Astrocyte of the cerebellum (primary cell): ENCODE measurements at regions not wholly inside any gene's neighbourhood (a gene's known extent, or its start where the extent isn't known, plus 50 kb on each side); places are given as distances from the start of the nearest gene placed in this dataset.

Experiments
- DNase-seq: peaks from one replicate; pipeline ENCODE4 v3.0.0-alpha.2; 2011; ENCODE audit warnings: low read depth
- H3K4me3 ChIP-seq: 2 replicates; pipeline ENCODE4 v1.5.1; 2011; ENCODE audit warnings: mild to moderate bottlenecking, low read depth, low read length, moderate library complexity
- CTCF ChIP-seq: IDR thresholded peaks from 2 replicates; pipeline ENCODE4 v1.5.1; 2012; ENCODE audit warnings: low read length, low read depth, moderate library complexity, mild to moderate bottlenecking; ENCODE audit errors: missing control alignments
- in situ Hi-C: cut with HindIII; loops from 2 replicates; pipeline ENCODE4 v1.10.0; 2017; ENCODE audit warnings: low sequenced_read_pairs

- H3K4me3 ChIP-seq, result no peak overlapping the region
- peak; percentile 64 for TF ChIP-seq CTCF
- in situ Hi-C loops, result no loop called here
- peak; percentile 81 for DNase-seq
Observed at GRCh38 chr1:66436378-66437135, 97.4 kb upstream of the SGIP1 start.

GRCh38 chr1:66437136-66437401 lies 96.9 kb upstream of the SGIP1 start:
- TF ChIP-seq CTCF, result no peak
- no peak overlapping the region for H3K4me3 ChIP-seq
- in situ Hi-C loops, result no loop called here
- no peak for DNase-seq

- no peak for TF ChIP-seq CTCF
- DNase-seq, result no peak
- H3K4me3 ChIP-seq, result no peak overlapping the region
- in situ Hi-C loops, result no loop called here
Observed at GRCh38 chr1:66438062-66438461, 95.9 kb upstream of the SGIP1 start.

GRCh38 chr1:66438501-66438900 lies 95.5 kb upstream of the SGIP1 start:
- in situ Hi-C loops, result no loop called here
- no peak for TF ChIP-seq CTCF
- H3K4me3 ChIP-seq, result no peak overlapping the region
- DNase-seq, result no peak

GRCh38 chr1:66439031-66439740 lies 94.8 kb upstream of the SGIP1 start:
- DNase-seq, result no peak
- TF ChIP-seq CTCF, result no peak
- in situ Hi-C loops, result no loop called here
- H3K4me3 ChIP-seq, result no peak overlapping the region

GRCh38 chr1:66443793-66444192 lies 90.2 kb upstream of the SGIP1 start:
- no peak for DNase-seq
- no peak for TF ChIP-seq CTCF
- in situ Hi-C loops, result no loop called here
- no peak overlapping the region for H3K4me3 ChIP-seq
